ENCODE measurements at regions not wholly inside any gene's neighbourhood (a gene's known extent, or its start where the extent isn't known, plus 50 kb on each side); places are given as distances from the start of the nearest gene placed in this dataset.
"Not testable (repeated sequence)": the region's sequence is repeated elsewhere in the genome, so short reads cannot be mapped to it uniquely, and the experiment has no call there.

- H3K9me3 Mint-ChIP-seq (ENCODE audit: unreplicated experiment) = peaks cover 3% of the 10 kb centered on the region
- H3K27me3 Mint-ChIP-seq (ENCODE audit: unreplicated experiment) = peaks cover 1% of the 10 kb centered on the region
- H3K36me3 Mint-ChIP-seq (ENCODE audit: unreplicated experiment) = peaks cover 9% of the 10 kb centered on the region
- DNase-seq = no peak
- TF ChIP-seq CTCF (IDR thresholded peaks at IDR 0.05; ENCODE audit: partially characterized antibody, unreplicated experiment) = no peak
- H3K4me1 Mint-ChIP-seq (ENCODE audit: low read depth, unreplicated experiment) = no peaks in the 10 kb centered on the region
- no peak overlapping the region for H3K4me3 Mint-ChIP-seq (ENCODE audit: unreplicated experiment)
- H3K27ac Mint-ChIP-seq (ENCODE audit: unreplicated experiment) = no peak overlapping the region
Measured at GRCh38 chr5:17964067-17964466, 329.8 kb downstream of the TAF11L14 start.

GRCh38 chr5:17966640-17967402, 332.6 kb downstream of the TAF11L14 start:
- H3K4me3 Mint-ChIP-seq (ENCODE audit: unreplicated experiment) = no peak overlapping the region
- peaks cover 5% of the 10 kb centered on the region for H3K9me3 Mint-ChIP-seq (ENCODE audit: unreplicated experiment)
- H3K36me3 Mint-ChIP-seq (ENCODE audit: unreplicated experiment) = peaks cover 11% of the 10 kb centered on the region
- TF ChIP-seq CTCF (IDR thresholded peaks at IDR 0.05; ENCODE audit: partially characterized antibody, unreplicated experiment) = no peak
- H3K27ac Mint-ChIP-seq (ENCODE audit: unreplicated experiment) = no peak overlapping the region
- H3K27me3 Mint-ChIP-seq (ENCODE audit: unreplicated experiment) = peaks cover 1% of the 10 kb centered on the region
- no peak for DNase-seq
- no peaks in the 10 kb centered on the region for H3K4me1 Mint-ChIP-seq (ENCODE audit: low read depth, unreplicated experiment)

GRCh38 chr5:17976404-17976803, 342.1 kb downstream of the TAF11L14 start:
- H3K27me3 Mint-ChIP-seq (ENCODE audit: unreplicated experiment) = no peaks in the 10 kb centered on the region
- no peaks in the 10 kb centered on the region for H3K36me3 Mint-ChIP-seq (ENCODE audit: unreplicated experiment)
- H3K27ac Mint-ChIP-seq (ENCODE audit: unreplicated experiment) = no peak overlapping the region
- DNase-seq = no peak
- TF ChIP-seq CTCF (IDR thresholded peaks at IDR 0.05; ENCODE audit: partially characterized antibody, unreplicated experiment) = no peak
- no peaks in the 10 kb centered on the region for H3K4me1 Mint-ChIP-seq (ENCODE audit: low read depth, unreplicated experiment)
- H3K9me3 Mint-ChIP-seq (ENCODE audit: unreplicated experiment) = peaks cover 2% of the 10 kb centered on the region
- no peak overlapping the region for H3K4me3 Mint-ChIP-seq (ENCODE audit: unreplicated experiment)

GRCh38 chr5:17978954-17979353, 344.7 kb downstream of the TAF11L14 start:
- Mint-ChIP-seq H3K4me1 (ENCODE audit: low read depth, unreplicated experiment) (no peaks in the 10 kb centered on the region), H3K27me3 (ENCODE audit: unreplicated experiment) (no peaks in the 10 kb centered on the region), H3K27ac (ENCODE audit: unreplicated experiment) (no peak overlapping the region), H3K9me3 (ENCODE audit: unreplicated experiment) (peaks cover 2% of the 10 kb centered on the region), H3K4me3 (ENCODE audit: unreplicated experiment) (no peak overlapping the region), H3K36me3 (ENCODE audit: unreplicated experiment) (no peaks in the 10 kb centered on the region)
- DNase-seq = no peak
- TF ChIP-seq CTCF (IDR thresholded peaks at IDR 0.05; ENCODE audit: partially characterized antibody, unreplicated experiment) = no peak

GRCh38 chr5:17982626-17983025, 348.4 kb downstream of the TAF11L14 start:
- H3K27me3 Mint-ChIP-seq (ENCODE audit: unreplicated experiment); H3K27ac Mint-ChIP-seq (ENCODE audit: unreplicated experiment); H3K4me1 Mint-ChIP-seq (ENCODE audit: low read depth, unreplicated experiment); DNase-seq; H3K9me3 Mint-ChIP-seq (ENCODE audit: unreplicated experiment); H3K4me3 Mint-ChIP-seq (ENCODE audit: unreplicated experiment); H3K36me3 Mint-ChIP-seq (ENCODE audit: unreplicated experiment): not testable (repeated sequence)

Data from glutamatergic neuron (in vitro differentiated cells).